CD4-positive, alpha-beta T cell (primary cell): ENCODE measurements at regions not wholly inside any gene's neighbourhood (a gene's known extent, or its start where the extent isn't known, plus 50 kb on each side); places are given as distances from the start of the nearest gene placed in this dataset.

Source experiments
- ATAC-seq: fragments of 200-7000 bp; cut with Tn5 transposase; one replicate; pipeline ENCODE4 v1.10.0; 2022; ENCODE audit warnings: mild to moderate bottlenecking; ENCODE audit not compliant: poor library complexity
- CTCF ChIA-PET: fragments of 350-600 bp; sonication (Branson Sonifier 250); formaldehyde crosslinking; loops from one replicate; lab custom pipeline; 2021; ENCODE audit warnings: antibody characterized with exemption, inconsistent platforms; lab: Charles Lee
- POLR2A ChIA-PET: fragments of 350-600 bp; sonication (Branson Sonifier 250); formaldehyde crosslinking; loops from one replicate; lab custom pipeline; 2021; ENCODE audit warnings: antibody characterized with exemption, inconsistent platforms; lab: Charles Lee
- DNase-seq, 14 experiments: peaks; one replicate each; pipeline ENCODE4 v3.0.0-alpha.2; 2013 to 2020; ENCODE audit warnings: mixed read lengths in 2 of 14
- H3K27ac ChIP-seq, 2 donors: one replicate each; pipeline versions ENCODE4 v1.5.1 to v1.7.0; 2013; ENCODE audit warnings: low read length in 2 of 2, low read depth in 1 of 2, mild to moderate bottlenecking in 1 of 2
- H3K27me3 ChIP-seq, 2 experiments: 1 replicate in 1 of 2; 2 replicates in 1 of 2; pipeline versions ENCODE4 v1.6.1 to v1.7.0; 2013; ENCODE audit warnings: low read length in 2 of 2, control low read depth in 1 of 2, mild to moderate bottlenecking in 1 of 2, moderate library complexity in 1 of 2; ENCODE audit not compliant: insufficient read depth in 2 of 2, control insufficient read depth in 1 of 2
- H3K36me3 ChIP-seq: one replicate; pipeline ENCODE4 v1.6.1; 2013; ENCODE audit warnings: low read length, control low read depth; ENCODE audit not compliant: insufficient read depth
- H3K4me1 ChIP-seq: one replicate; pipeline ENCODE4 v1.6.1; 2013; ENCODE audit warnings: low read length, control low read depth; ENCODE audit not compliant: insufficient read depth
- H3K4me3 ChIP-seq: one replicate; pipeline ENCODE4 v1.5.1; 2013; ENCODE audit warnings: mild to moderate bottlenecking, low read length, moderate library complexity
- H3K9me3 ChIP-seq, 2 experiments: 1 replicate in 1 of 2; 2 replicates in 1 of 2; pipeline versions ENCODE4 v1.6.1 to v1.7.0; 2013; ENCODE audit warnings: low read length in 2 of 2, mild to moderate bottlenecking in 2 of 2, control low read depth in 1 of 2, moderate library complexity in 1 of 2; ENCODE audit not compliant: control insufficient read depth in 1 of 2, insufficient read depth in 1 of 2
- H3K27ac Mint-ChIP-seq: one replicate; pipeline ENCODE4 v1.8.0; 2020; ENCODE audit warnings: mixed read lengths
- H3K27me3 Mint-ChIP-seq: one replicate; pipeline ENCODE4 v1.8.0; 2021; ENCODE audit warnings: mixed read lengths
- H3K36me3 Mint-ChIP-seq: one replicate; pipeline ENCODE4 v1.8.0; 2021; ENCODE audit warnings: low read depth, mixed read lengths
- H3K4me1 Mint-ChIP-seq: one replicate; pipeline ENCODE4 v1.8.0; 2021; ENCODE audit warnings: low read depth, mixed read lengths
- H3K4me3 Mint-ChIP-seq: one replicate; pipeline ENCODE4 v1.8.0; 2020; ENCODE audit warnings: mild to moderate bottlenecking, mixed read lengths
- H3K9me3 Mint-ChIP-seq: one replicate; pipeline ENCODE4 v1.8.0; 2020; ENCODE audit warnings: mixed read lengths
- intact Hi-C, 2 experiments: fragments of 100-400 bp; cut with DNase I in 1 of 2; cut with micrococcal nuclease in 1 of 2; formaldehyde crosslinking; loops; one replicate each; pipeline versions ENCODE4 v1.15.1 to v1.9.0; 2023 to 2025; cut with DNase I, micrococcal nuclease
- TF ChIP-seq, protein P1 (sequence below): fragments of 200-600 bp; IDR thresholded peaks from one replicate; pipeline ENCODE4 v1.8.0; 2022; ENCODE audit warnings: antibody characterized with exemption, mild to moderate bottlenecking

DNA sequence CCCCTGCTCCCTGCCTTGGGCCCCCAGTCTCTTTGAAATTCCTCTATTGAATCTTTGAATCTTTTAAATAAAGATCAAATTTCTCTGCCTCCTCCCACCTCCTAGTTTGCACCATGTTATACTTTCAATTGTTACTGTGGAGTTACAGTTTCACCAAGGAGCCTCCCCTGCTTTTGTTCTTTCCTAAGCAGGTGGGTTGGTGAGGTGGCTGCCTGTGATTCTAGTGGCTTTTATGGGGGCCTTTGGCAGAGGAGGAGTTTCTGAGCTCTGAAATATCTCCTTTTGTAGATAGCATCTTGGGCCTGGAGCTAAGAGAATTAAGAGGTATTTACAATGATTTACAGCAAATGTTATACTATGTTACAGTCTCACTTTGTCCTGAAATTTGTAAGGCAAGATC lies 133.8 kb upstream of the STX18 start:
- ATAC-seq: no peak
- H3K36me3 Mint-ChIP-seq: peaks cover 5% of the 10 kb centered on the region
- TF ChIP-seq, protein P1, sequence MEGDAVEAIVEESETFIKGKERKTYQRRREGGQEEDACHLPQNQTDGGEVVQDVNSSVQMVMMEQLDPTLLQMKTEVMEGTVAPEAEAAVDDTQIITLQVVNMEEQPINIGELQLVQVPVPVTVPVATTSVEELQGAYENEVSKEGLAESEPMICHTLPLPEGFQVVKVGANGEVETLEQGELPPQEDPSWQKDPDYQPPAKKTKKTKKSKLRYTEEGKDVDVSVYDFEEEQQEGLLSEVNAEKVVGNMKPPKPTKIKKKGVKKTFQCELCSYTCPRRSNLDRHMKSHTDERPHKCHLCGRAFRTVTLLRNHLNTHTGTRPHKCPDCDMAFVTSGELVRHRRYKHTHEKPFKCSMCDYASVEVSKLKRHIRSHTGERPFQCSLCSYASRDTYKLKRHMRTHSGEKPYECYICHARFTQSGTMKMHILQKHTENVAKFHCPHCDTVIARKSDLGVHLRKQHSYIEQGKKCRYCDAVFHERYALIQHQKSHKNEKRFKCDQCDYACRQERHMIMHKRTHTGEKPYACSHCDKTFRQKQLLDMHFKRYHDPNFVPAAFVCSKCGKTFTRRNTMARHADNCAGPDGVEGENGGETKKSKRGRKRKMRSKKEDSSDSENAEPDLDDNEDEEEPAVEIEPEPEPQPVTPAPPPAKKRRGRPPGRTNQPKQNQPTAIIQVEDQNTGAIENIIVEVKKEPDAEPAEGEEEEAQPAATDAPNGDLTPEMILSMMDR: no peak
- no peak for DNase-seq
- H3K9me3 ChIP-seq: no peaks in the 10 kb centered on the region
- H3K27me3 Mint-ChIP-seq: no peaks in the 10 kb centered on the region
- intact Hi-C loops: no loop called here
- H3K4me3 Mint-ChIP-seq: no peak overlapping the region
- H3K4me1 ChIP-seq: no peaks in the 10 kb centered on the region
- POLR2A ChIA-PET: no interaction called here
- no peaks in the 10 kb centered on the region for H3K4me1 Mint-ChIP-seq
- H3K36me3 ChIP-seq: no peaks in the 10 kb centered on the region
- CTCF ChIA-PET: no interaction called here
- no peak overlapping the region for H3K4me3 ChIP-seq
- H3K9me3 Mint-ChIP-seq: no peaks in the 10 kb centered on the region
- no peak overlapping the region for H3K27ac ChIP-seq
- H3K27ac Mint-ChIP-seq: no peak overlapping the region
- no peaks in the 10 kb centered on the region for H3K27me3 ChIP-seq

DNA sequence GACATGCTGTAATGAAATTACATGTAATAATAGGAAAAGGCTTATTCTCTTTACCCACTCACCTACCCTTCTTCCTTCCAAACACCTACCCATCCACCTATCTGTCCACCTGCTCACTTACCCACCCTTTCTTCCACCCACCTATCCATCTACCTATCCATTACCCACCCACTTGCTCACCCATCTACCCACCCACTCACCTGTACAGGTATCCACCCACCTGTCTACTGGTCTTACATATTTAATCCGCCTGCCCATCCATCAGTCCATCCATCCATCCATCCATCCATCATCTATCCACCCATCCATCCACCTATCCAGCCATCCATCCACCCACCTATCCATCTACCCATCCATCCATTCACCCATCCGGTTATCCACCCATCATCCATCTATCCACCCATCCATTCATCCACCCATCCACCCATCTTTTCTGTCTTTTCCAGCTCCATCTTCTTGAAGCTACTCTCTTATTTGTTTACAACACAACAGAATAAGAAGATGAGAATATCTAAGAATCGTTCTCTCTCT lies 133.3 kb upstream of the STX18 start:
- Mint-ChIP-seq H3K27ac (no peak overlapping the region), H3K4me1 (no peaks in the 10 kb centered on the region), H3K27me3 (no peaks in the 10 kb centered on the region), H3K4me3 (no peak overlapping the region), H3K36me3 (peaks cover 5% of the 10 kb centered on the region), H3K9me3 (no peaks in the 10 kb centered on the region)
- ATAC-seq (no peak), DNase-seq (no peak)
- Histone ChIP-seq H3K4me1 (no peaks in the 10 kb centered on the region), H3K36me3 (no peaks in the 10 kb centered on the region), H3K9me3 (no peaks in the 10 kb centered on the region), H3K4me3 (no peak overlapping the region), H3K27ac (no peak overlapping the region), H3K27me3 (no peaks in the 10 kb centered on the region)
- TF ChIP-seq, protein P1: no peak
- CTCF ChIA-PET: no interaction called here
- POLR2A ChIA-PET: no interaction called here
- intact Hi-C loops: no loop called here

DNA sequence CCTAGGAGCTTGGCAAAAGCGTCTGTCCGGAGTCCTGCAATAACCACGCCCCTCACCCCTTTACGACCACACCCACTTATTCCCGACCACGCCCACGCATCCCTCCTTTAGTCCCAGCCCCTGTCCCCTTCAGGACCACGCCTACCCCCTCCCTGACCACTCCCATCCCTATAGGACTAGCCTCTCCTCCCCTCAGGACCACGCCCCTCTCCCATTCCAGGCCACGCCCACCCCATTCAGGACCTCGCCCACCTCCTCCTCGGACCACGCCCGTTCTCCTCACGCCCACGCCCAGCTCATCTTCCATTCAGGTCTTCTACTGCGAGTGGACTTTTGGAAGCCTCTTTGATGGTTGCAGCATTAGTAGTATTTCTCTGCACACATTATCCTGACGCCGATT lies 131.2 kb upstream of the STX18 start:
- Histone ChIP-seq H3K4me3 (no peak overlapping the region), H3K4me1 (no peaks in the 10 kb centered on the region), H3K36me3 (no peaks in the 10 kb centered on the region), H3K27me3 (no peaks in the 10 kb centered on the region), H3K9me3 (no peaks in the 10 kb centered on the region), H3K27ac (no peak overlapping the region)
- no peak for ATAC-seq
- peaks cover 5% of the 10 kb centered on the region for H3K36me3 Mint-ChIP-seq
- TF ChIP-seq, protein P1: no peak
- no peaks in the 10 kb centered on the region for H3K9me3 Mint-ChIP-seq
- no peak overlapping the region for H3K27ac Mint-ChIP-seq
- intact Hi-C loops: no loop called here
- no peak overlapping the region for H3K4me3 Mint-ChIP-seq
- H3K27me3 Mint-ChIP-seq: no peaks in the 10 kb centered on the region
- ChIA-PET CTCF (no interaction called here), POLR2A (interaction anchor here (0.6 kb wide), 1 partner anchor 314 kb away, joined by 3 read pairs; no protein-coding TSS in a partner anchor)
- H3K4me1 Mint-ChIP-seq: no peaks in the 10 kb centered on the region
- DNase-seq: peak in 1 of 14 experiments; percentile 16
